Upper lobe of left lung (tissue), 4 donors: ENCODE measurements at regions not wholly inside any gene's neighbourhood (a gene's known extent, or its start where the extent isn't known, plus 50 kb on each side); places are given as distances from the start of the nearest gene placed in this dataset.

Experiments used
- EP300 ChIP-seq, 4 donors: sonication (generic); formaldehyde crosslinking; IDR thresholded peaks; one replicate each; pipeline ENCODE4 v1.5.1; 2017; ENCODE audit warnings: antibody characterized with exemption in 4 of 4, control low read depth in 2 of 4
- POLR2A ChIP-seq, 4 donors: fragments of 450-650 bp; IDR thresholded peaks; one replicate each; pipeline ENCODE4 v1.5.1; 2016 to 2017; ENCODE audit warnings: antibody characterized with exemption in 4 of 4, mild to moderate bottlenecking in 2 of 4
- POLR2AphosphoS5 ChIP-seq, 2 donors: sonication (generic); formaldehyde crosslinking; IDR thresholded peaks; one replicate each; pipeline ENCODE4 v1.5.1; 2017; ENCODE audit warnings: antibody characterized with exemption in 2 of 2
- TF ChIP-seq, protein P1 (sequence below), 6 experiments: fragments of 450-650 bp in 4 of 6; fragments of 200-600 bp in 2 of 6; sonication (generic) in 2 of 6; IDR thresholded peaks; one replicate each; pipeline ENCODE4 v1.5.1; 2016 to 2019; ENCODE audit warnings: antibody characterized with exemption in 6 of 6

GRCh38 chr1:115217150-115218033 lies 120.7 kb downstream of the NGF start:
- no peak for TF ChIP-seq POLR2A (IDR thresholded peaks at IDR 0.05)
- TF ChIP-seq EP300 (IDR thresholded peaks at IDR 0.05): no peak
- TF ChIP-seq, protein P1, sequence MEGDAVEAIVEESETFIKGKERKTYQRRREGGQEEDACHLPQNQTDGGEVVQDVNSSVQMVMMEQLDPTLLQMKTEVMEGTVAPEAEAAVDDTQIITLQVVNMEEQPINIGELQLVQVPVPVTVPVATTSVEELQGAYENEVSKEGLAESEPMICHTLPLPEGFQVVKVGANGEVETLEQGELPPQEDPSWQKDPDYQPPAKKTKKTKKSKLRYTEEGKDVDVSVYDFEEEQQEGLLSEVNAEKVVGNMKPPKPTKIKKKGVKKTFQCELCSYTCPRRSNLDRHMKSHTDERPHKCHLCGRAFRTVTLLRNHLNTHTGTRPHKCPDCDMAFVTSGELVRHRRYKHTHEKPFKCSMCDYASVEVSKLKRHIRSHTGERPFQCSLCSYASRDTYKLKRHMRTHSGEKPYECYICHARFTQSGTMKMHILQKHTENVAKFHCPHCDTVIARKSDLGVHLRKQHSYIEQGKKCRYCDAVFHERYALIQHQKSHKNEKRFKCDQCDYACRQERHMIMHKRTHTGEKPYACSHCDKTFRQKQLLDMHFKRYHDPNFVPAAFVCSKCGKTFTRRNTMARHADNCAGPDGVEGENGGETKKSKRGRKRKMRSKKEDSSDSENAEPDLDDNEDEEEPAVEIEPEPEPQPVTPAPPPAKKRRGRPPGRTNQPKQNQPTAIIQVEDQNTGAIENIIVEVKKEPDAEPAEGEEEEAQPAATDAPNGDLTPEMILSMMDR (IDR thresholded peaks at IDR 0.05): no peak
- TF ChIP-seq POLR2AphosphoS5 (IDR thresholded peaks at IDR 0.05): no peak
